Left ventricle myocardium inferior (tissue), 1 donor: ENCODE measurements at regions not wholly inside any gene's neighbourhood (a gene's known extent, or its start where the extent isn't known, plus 50 kb on each side); places are given as distances from the start of the nearest gene placed in this dataset.
"Not testable (repeated sequence)": the region's sequence is repeated elsewhere in the genome, so short reads cannot be mapped to it uniquely, and the experiment has no call there.

Experiments
- DNase-seq: peaks from one replicate; pipeline ENCODE4 v3.0.0-alpha.2; 2020
- H3K27ac ChIP-seq: fragments of 200-600 bp; replicated peaks from 2 replicates; pipeline ENCODE4 v1.8.0; 2021
- H3K27me3 ChIP-seq: fragments of 200-600 bp; 2 replicates; pipeline ENCODE4 v1.8.0; 2021; ENCODE audit warnings: low read depth
- H3K36me3 ChIP-seq: fragments of 200-600 bp; 2 replicates; pipeline ENCODE4 v1.8.0; 2021
- H3K4me1 ChIP-seq: fragments of 200-600 bp; 2 replicates; pipeline ENCODE4 v1.8.0; 2021
- H3K4me3 ChIP-seq: fragments of 200-600 bp; 2 replicates; pipeline ENCODE4 v1.8.0; 2021; ENCODE audit warnings: mild to moderate bottlenecking, moderate library complexity
- H3K9me3 ChIP-seq: fragments of 200-600 bp; replicated peaks from 2 replicates; pipeline ENCODE4 v1.8.0; 2021
- intact Hi-C: fragments of 100-400 bp; cut with micrococcal nuclease; formaldehyde crosslinking; loops from one replicate; pipeline ENCODE4 v1.11.0; 2022
- TF ChIP-seq, protein P1 (sequence below): fragments of 200-600 bp; IDR thresholded peaks from 2 replicates; pipeline ENCODE4 v1.8.0; 2021; ENCODE audit warnings: antibody characterized with exemption, mild to moderate bottlenecking, borderline replicate concordance
- donor health status: DM: no; HTN: yes; CAD: no; lungs with severe emphysema.

DNA sequence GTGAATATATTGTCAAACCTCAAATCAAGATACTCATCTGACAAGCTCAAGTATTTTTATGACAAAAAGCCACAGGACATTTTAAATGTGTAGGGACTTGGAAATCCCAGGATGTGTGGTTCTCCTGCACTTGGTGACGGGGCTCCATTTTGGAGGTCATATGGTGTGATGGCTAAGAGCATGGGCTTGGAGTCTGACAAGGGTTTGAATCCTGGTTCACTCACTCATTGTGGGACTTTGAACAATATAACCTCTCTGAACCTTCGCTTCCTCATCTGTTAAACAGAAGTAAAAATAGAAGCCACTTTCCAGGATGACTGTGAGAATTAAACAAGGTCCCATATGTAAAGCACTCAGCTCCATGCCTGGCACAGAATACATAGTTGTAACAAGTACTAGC is 99.6 kb downstream of the SMIM20 start:
- H3K9me3 ChIP-seq = peaks cover 18% of the 10 kb centered on the region
- DNase-seq = no peak
- intact Hi-C loops = no loop called here

DNA sequence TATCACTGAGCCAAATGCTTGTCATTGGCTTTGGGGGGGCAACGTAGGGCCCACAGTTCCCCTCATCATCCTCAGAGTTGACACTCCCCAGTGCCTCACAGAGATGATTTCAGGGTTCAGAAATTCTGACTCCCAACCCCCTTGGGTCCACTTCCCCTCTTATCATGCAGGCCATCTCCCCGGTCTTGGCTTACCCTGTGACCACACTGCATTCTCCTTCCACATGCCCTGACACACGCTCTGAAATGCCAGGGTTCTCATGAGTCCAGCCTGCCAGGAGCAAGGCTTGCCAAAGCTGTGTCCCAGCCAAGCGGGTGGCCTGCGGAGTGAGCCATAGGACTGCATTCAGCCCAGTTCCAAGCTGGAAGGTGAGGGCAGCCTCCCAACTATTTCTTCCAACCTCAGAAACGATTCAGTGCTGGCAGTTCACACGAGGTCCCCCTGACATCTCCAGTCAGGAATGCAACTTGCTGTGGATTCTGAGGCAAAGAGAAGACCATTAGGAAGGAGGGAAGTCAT is 101.2 kb downstream of the SMIM20 start:
- DNase-seq = peak; percentile 61
- H3K27me3 ChIP-seq = no peaks in the 10 kb centered on the region

More for the DNA sequence above, 99.6 kb downstream of the SMIM20 start:
- TF ChIP-seq, protein P1, sequence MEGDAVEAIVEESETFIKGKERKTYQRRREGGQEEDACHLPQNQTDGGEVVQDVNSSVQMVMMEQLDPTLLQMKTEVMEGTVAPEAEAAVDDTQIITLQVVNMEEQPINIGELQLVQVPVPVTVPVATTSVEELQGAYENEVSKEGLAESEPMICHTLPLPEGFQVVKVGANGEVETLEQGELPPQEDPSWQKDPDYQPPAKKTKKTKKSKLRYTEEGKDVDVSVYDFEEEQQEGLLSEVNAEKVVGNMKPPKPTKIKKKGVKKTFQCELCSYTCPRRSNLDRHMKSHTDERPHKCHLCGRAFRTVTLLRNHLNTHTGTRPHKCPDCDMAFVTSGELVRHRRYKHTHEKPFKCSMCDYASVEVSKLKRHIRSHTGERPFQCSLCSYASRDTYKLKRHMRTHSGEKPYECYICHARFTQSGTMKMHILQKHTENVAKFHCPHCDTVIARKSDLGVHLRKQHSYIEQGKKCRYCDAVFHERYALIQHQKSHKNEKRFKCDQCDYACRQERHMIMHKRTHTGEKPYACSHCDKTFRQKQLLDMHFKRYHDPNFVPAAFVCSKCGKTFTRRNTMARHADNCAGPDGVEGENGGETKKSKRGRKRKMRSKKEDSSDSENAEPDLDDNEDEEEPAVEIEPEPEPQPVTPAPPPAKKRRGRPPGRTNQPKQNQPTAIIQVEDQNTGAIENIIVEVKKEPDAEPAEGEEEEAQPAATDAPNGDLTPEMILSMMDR = no peak
- H3K36me3 ChIP-seq = no peaks in the 10 kb centered on the region
- no peak overlapping the region for H3K27ac ChIP-seq
- no peaks in the 10 kb centered on the region for H3K27me3 ChIP-seq
- H3K4me3 ChIP-seq = no peak overlapping the region
- H3K4me1 ChIP-seq = peaks cover 25% of the 10 kb centered on the region

DNA sequence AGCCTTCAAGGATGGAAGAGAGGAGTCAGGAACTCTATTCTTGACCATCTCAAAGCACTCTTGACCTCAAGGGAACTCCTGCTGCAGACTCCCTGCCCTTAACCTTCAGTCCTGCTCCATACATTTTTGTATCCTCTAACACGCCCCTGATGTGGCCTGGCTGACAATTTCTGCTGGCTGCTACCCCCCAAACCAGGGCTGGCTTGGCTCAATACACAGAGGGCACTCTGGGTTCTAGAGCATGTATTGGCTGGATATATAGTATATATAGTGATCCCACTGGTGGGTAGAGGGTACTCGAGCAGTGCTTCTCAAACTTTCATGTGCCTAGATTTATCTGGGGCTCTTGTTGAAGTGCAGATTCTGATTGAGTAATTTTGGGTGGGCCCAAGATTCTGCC is 101.9 kb downstream of the SMIM20 start:
- TF ChIP-seq, protein P1 = no peak
- no peak overlapping the region for H3K27ac ChIP-seq
- intact Hi-C loops = no loop called here
- no peak for DNase-seq
- H3K9me3 ChIP-seq = no peaks in the 10 kb centered on the region
- peaks cover 29% of the 10 kb centered on the region for H3K4me1 ChIP-seq
- H3K36me3 ChIP-seq = no peaks in the 10 kb centered on the region
- no peaks in the 10 kb centered on the region for H3K27me3 ChIP-seq
- H3K4me3 ChIP-seq = no peak overlapping the region

More for the DNA sequence above, 101.2 kb downstream of the SMIM20 start:
- Histone ChIP-seq H3K36me3 (no peaks in the 10 kb centered on the region), H3K27ac (no peak overlapping the region), H3K9me3 (peaks cover 2% of the 10 kb centered on the region), H3K4me1 (peaks cover 25% of the 10 kb centered on the region), H3K4me3 (no peak overlapping the region)
- TF ChIP-seq, protein P1 = no peak
- intact Hi-C loops = no loop called here

DNA sequence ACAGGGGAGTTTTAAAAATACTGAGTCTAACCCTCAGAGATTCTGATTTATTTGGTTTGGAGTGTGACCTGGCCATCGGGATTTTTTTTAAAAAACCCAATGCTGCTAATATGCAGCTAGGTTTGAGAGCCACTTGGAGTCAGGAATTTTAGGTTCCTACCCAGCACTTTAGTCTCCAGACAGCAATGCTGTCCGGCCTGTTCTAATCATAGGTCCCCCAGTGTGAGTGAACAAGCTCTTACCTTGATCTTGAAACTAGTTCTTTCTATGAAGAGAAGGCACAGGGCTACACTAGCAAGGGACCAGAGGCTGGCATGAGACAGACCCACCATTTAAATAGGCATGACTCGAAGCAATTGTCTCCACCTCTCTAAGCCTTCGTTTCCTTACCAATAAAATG is 103.5 kb downstream of the SMIM20 start:
- Histone ChIP-seq H3K27me3 (no peaks in the 10 kb centered on the region), H3K4me1 (peaks cover 41% of the 10 kb centered on the region), H3K9me3 (no peaks in the 10 kb centered on the region), H3K4me3 (no peak overlapping the region), H3K36me3 (no peaks in the 10 kb centered on the region), H3K27ac (no peak overlapping the region)
- intact Hi-C loops = no loop called here
- TF ChIP-seq, protein P1 = no peak
- no peak for DNase-seq

DNA sequence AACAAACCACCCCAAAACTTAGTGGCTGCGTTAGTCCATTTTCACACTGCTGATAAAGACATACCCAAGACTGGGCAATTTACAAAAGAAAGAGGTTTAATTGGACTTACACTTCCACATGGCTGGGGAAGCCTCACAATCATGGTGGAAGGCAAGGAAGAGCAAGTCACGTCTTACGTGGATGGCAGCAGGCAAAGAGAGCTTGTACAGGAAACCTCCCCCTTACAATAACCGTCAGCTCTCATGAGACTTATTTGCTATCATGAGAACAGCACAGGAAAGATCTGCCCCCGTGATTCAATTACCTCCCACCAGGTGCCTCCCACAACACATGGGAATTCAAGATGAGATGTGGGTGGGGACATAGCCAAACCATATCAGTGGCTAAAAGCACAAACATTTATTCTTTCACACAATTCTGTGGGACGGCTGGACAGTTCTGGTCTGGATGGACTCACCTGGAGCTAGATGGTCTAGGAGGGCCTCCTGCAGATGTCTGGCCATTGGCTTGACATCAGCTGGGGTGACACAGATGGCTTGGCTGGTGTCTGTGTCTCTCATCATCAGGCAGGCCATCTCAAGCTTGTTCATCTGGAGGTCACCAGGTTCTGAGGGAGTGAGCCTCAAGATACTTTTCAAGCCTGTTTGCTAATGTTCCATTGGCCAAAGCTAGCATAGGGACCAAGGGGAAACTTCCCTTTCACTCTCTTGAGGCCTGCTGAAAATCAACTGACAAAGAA is 104.1 kb downstream of the SMIM20 start:
- intact Hi-C loops, H3K27me3 ChIP-seq, H3K4me3 ChIP-seq, H3K9me3 ChIP-seq, H3K36me3 ChIP-seq, H3K27ac ChIP-seq, DNase-seq: not testable (repeated sequence)
- peaks cover 47% of the 10 kb centered on the region for H3K4me1 ChIP-seq

DNA sequence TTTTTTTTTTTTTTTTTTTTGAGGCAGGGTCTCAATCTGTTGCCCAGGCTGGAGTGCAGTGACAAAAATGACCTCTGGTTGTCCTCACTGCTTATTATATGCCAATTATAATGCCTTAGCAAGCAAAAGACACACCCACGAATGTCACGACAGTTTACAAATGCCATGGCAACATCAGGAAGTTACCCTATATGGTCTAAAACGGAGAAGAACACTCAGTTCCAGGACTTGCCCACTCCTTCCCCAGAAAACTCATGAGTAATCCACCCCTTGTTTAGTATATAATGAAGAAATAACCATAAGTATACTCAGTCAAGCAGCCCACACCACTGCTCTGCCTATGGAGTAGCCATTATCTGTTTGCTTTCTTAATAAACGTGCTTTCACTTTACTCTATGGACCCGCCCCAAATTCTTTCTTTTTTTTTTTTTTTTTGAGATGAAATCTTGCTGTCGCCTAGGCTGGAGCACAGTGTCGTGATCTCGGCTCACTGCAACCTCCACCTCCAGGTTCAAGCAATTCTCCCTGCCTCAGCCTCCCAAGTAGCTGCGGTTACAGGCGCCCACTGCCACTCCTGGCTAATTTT is 106.2 kb downstream of the SMIM20 start:
- DNase-seq = no peak

More for the DNA sequence above, 106.2 kb downstream of the SMIM20 start:
- Histone ChIP-seq H3K9me3 (no peaks in the 10 kb centered on the region), H3K4me3 (no peak overlapping the region), H3K27me3 (no peaks in the 10 kb centered on the region), H3K36me3 (no peaks in the 10 kb centered on the region), H3K27ac (no peak overlapping the region), H3K4me1 (peaks cover 32% of the 10 kb centered on the region)
- intact Hi-C loops = no loop called here
- TF ChIP-seq, protein P1 = no peak
